NAMALWA (cell line): ENCODE measurements at regions not wholly inside any gene's neighbourhood (a gene's known extent, or its start where the extent isn't known, plus 50 kb on each side); places are given as distances from the start of the nearest gene placed in this dataset.
"Not testable (repeated sequence)": the region's sequence is repeated elsewhere in the genome, so short reads cannot be mapped to it uniquely, and the experiment has no call there.

ENCODE experiments used
- DNase-seq: peaks from one replicate; pipeline ENCODE4 v3.0.0-alpha.2; 2015; ENCODE audit warnings: low spot score

- no peak for DNase-seq
These were observed 66.1 kb downstream of the RBMX2 start for GRCh38 chrX:130467936-130468335.

GRCh38 chrX:130468395-130468923 lies 66.7 kb downstream of the RBMX2 start:
- DNase-seq = no peak

DNA sequence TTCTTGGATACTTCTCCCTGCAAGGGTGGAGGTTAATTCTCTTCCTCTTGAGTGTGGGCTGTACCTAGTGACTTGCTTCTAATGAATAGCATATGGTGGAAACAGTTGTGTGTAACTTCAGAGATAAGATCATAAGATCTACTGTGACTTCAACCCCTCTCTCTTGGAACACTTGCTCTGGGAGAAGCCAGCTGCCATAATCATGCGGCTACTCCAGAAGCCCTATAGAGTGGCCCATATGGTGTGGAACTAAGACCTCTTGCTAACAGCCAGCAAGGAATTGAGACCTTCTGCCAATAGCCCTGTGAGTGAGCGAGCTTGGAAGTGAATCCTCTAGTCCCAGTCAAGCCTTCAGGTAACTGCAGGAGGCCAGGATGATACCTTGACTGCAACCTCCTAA lies 81.1 kb downstream of the RBMX2 start:
- DNase-seq = no peak

GRCh38 chrX:130485870-130486269 lies 84.1 kb downstream of the RBMX2 start:
- DNase-seq = no peak

GRCh38 chrX:130495502-130495901 lies 93.7 kb downstream of the RBMX2 start:
- not testable (repeated sequence) for DNase-seq

- DNase-seq = no peak
These were observed 95.7 kb downstream of the RBMX2 start for GRCh38 chrX:130497531-130497930.

DNA sequence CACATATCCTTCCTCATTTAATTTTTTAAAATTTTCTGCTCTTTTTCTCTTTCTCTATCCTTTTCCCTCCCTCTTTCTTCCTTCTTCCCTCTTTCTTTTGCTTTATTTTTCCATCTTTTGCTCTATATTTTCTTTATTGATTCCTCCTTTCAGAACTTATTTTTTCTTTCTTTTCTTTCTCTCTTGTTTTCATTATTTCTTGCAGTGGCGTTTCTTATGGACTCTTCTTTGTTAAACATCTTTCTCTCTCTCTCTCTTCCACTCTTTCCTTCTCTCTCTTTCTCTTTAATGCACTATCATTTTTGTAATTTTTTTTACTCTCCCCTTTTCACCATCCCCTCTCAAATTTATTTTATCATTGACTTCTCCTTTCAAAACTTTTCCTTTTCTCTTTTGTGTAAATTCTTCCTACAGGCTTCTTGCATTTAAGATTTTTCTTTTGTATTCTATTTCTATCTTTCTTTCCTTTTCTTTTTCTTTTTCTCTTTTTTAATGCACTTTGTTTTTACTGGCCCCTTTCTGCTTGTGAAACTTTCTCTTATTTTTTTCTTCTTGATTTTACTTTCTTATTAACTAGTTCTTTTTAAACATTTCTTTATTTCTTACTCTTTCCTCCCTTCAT lies 97.0 kb downstream of the RBMX2 start:
- no peak for DNase-seq

- no peak for DNase-seq
These were observed 100.3 kb downstream of the RBMX2 start for GRCh38 chrX:130502016-130502570.

DNA sequence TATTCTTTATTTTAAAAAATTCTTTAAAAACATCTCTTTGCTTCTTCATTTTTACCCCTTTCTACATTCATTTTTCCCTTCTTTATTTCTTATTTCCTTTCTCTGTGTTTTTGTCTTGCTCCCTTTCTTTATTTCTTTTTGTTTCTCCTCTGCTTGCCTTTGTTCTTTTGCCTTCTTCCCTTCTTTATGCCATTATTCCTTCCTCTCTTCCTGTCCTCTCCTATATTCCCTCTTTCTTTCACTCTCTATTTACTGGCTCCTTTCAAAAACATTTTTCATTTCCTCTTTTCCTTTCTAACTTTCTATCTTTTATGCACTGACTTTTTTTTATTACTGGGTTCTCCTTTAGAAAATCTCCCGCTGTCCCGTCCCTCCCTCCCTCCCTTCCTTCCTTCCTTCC lies 102.2 kb downstream of the RBMX2 start:
- DNase-seq = no peak

DNA sequence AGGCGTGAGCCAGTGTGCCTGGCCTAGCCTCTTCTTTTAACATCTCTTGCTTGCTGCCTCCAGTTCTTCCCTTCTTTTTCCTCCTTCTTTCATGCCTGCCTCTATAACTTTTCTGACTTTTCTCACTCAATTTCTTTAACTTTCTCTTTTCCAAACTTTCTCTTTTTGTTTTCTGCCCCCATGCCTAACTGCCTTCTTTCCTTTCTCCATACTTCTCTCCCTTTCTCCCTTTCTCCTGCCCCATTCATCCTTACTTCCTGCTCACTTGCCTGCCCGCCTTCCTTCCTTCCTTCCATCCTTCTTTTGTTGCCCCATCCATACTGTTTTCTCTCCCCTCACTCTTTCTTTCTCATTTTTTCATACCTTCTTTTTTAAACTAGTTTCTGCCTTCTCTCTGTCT lies 105.2 kb downstream of the RBMX2 start:
- no peak for DNase-seq

DNA sequence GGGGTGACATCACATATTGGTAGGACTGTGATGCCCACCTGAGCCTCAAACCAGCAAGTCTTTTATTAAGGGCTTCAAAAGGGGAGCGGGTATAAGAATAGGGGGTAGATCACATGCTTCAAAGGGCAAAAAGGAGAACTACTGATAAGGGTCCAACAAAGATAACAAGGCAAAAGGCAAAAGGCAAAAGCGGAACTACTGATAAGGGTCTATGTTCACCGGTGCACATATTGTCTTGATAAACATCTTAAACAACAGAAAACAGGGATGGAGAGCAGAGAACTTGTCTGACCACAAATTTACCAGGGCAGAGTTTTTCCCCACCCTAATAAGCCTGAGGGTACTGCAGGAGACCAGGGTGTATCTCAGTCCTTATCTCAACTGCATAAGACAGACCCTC lies 110.7 kb downstream of the RBMX2 start:
- not testable (repeated sequence) for DNase-seq

DNA sequence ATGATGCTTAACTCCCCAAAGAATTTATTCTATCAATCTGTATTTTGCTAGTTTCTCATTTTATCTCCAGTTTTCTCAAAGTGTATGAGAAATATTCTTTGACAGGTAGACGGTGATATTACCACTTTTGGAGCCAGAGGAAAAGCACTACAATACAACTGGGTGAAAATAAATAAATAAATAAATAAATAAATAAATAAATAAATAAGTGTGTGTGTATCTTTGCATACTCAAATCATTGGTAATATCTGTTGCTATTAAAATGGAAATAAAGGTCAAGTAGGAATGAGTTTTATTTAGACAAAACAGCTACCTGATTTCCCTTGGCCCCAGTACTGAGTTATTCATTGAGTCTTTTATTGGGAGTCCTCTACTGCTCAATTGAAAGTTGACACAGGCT lies 114.3 kb downstream of the RBMX2 start:
- DNase-seq = no peak

DNA sequence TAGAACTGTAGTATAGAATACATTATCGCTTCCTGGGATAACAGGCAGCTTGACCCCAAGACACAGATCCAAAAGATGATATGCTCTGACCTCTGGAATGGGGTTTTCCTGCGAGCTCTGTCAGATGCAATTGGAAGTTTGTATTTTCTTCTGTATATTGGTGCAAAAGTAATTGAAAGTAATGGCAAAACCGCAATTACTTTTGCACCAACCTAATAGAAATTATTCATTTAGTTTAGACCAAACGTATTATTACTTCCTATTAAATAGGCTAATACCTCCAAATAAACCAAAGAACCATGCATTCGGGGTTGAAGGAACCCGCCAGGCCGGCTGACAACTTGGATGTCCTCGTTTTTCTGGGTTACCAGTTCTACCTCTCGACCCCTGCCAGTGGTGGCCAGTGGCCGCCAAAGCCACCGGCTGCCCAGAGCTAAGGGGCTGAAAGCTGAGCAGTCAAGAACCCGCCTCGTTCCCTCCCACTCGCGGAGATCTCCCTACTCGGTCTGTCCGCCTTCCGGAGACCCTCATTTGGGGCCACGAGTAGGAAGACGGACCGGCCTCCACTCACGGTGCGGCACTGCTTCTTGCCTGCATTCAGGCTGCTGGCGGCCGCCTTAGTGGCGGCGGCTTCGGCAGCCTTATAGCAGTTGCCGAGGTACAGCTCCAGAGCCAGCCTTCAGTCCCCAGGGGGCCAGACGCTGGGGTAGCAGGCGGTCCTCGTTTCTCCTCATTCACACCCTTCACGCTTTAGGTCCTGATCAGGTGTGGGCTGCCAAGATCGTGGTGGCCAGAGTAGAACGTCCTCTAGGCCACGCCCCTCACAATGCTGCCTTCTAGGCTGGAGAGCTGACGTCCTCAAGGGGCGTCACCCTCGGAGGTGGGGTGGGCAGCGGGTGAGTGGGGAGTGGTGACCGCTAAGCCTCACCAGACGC lies 121.9 kb downstream of the RBMX2 start:
- no peak for DNase-seq

DNA sequence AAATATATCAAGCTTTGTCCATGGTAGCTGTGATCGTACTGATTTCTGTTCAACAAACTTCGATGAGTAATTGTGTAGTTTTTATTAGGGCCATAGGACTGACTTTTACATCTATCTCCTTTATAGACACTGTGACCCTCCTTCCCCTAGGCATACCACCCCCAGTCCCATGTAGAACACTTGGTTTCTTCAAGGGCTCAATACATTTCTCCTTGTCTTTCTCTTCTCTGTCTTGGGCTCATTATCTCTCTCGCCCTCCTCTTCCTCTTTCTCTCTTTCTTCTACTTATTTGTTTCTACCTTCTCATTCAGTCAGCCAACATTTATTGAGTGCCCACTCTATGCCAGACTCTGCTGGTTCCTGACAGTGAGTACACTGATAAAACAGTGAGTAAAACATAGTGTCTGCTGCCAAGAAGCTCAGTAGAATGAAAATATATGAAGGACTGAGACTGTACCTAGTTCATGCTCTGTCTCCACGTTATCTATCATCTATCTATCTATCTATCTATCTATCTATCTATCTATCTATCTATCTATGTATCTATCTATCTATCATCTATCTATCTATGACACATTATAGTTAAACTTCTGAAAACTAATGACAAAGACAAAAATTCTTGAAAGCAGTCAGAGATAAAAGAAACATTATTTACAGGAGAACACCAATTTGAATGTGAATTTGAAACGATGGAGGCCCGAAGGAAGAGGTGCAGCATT lies 122.8 kb downstream of the RBMX2 start:
- no peak for DNase-seq

- DNase-seq = no peak
These were observed 127.7 kb downstream of the RBMX2 start for GRCh38 chrX:130529531-130529930.

GRCh38 chrX:130531066-130531465 lies 129.3 kb downstream of the RBMX2 start:
- DNase-seq = no peak

- DNase-seq = peak; percentile 57
These were observed 138.0 kb downstream of the RBMX2 start for GRCh38 chrX:130539721-130540321.

- no peak for DNase-seq
These were observed 142.0 kb downstream of the RBMX2 start for GRCh38 chrX:130543603-130544325.

DNA sequence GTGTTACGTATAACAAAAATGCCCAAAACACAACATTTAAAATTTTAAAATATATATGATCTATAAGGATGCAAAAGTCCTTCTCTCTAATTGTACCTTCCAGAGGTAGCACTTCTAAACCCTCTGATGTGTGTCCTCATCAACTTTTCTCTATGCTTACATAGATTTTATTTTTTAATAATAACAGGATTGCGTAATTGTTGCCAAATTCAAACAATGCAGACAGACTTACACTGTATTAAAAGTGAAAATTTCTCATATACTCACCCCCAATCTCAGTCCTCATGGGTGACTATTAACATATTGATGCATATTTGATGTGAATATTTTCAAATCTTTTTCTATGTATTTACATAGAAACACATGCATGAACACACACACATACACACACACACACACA lies 144.0 kb downstream of the RBMX2 start:
- no peak for DNase-seq

GRCh38 chrX:130549382-130549781 lies 147.6 kb downstream of the RBMX2 start:
- DNase-seq = not testable (repeated sequence)

- no peak for DNase-seq
These were observed 148.6 kb downstream of the RBMX2 start for GRCh38 chrX:130550351-130550750.
